ENCODE measurements at regions not wholly inside any gene's neighbourhood (a gene's known extent, or its start where the extent isn't known, plus 50 kb on each side); places are given as distances from the start of the nearest gene placed in this dataset.

DNA sequence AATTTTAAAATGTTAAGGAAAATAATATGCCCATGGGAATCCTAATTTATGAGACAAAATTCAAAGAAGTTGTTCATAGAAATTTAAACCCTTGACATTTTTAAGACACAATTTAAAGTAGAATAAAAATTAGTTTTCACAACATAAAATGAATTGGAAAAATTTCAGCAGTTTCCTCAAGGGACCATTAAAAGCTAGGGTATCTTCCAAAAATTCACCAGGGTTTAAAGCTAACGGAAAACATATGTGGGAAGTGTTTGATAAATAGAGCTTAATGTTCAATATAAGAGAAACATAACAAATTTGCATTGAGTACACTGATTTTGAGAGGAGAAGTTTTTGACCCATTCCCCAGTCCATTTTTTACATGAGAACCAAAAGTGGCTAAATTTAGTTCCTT is 228.9 kb upstream of the TTC29 start:
- FAIRE-seq (no peak), DNase-seq (ENCODE audit: low read depth, low spot score) (no peak)
- Histone ChIP-seq H3K36me3 (ENCODE audit: control insufficient read depth in 2 of 2, extremely low read depth in 1 of 2, insufficient read depth in 2 of 2, low read length in 2 of 2) (no peaks in the 10 kb centered on the region), H3K4me2 (ENCODE audit: control insufficient read depth, extremely low read depth, insufficient read depth, low read depth, low read length) (no peak overlapping the region), H4K20me1 (ENCODE audit: control insufficient read depth, extremely low read depth, insufficient read depth, low read length) (no peaks in the 10 kb centered on the region), H3K9me1 (ENCODE audit: control insufficient read depth, extremely low read depth, insufficient read depth, low read length) (no peaks in the 10 kb centered on the region), H3K79me2 (ENCODE audit: control insufficient read depth, insufficient read depth, low read length) (no peaks in the 10 kb centered on the region), H3K4me3 (ENCODE audit: control insufficient read depth in 2 of 3, extremely low read depth in 1 of 3, insufficient read depth in 2 of 3, low read depth in 1 of 3, low read length in 3 of 3) (no peak overlapping the region), H3K27ac (ENCODE audit: control insufficient read depth, insufficient read depth, low read length) (no peak overlapping the region), H3K9ac (ENCODE audit: control insufficient read depth, extremely low read depth, insufficient read depth, low read length) (no peak overlapping the region), H3K9me3 (ENCODE audit: control insufficient read depth, low read depth, low read length) (no peaks in the 10 kb centered on the region), H2AFZ (ENCODE audit: control insufficient read depth, low read length) (no peak overlapping the region), H3K27me3 (ENCODE audit: control insufficient read depth, extremely low read depth, insufficient read depth, low read length) (no peaks in the 10 kb centered on the region), H3K4me1 (ENCODE audit: control insufficient read depth, extremely low read depth, insufficient read depth, low read length) (no peaks in the 10 kb centered on the region)
- TF ChIP-seq, protein P1, sequence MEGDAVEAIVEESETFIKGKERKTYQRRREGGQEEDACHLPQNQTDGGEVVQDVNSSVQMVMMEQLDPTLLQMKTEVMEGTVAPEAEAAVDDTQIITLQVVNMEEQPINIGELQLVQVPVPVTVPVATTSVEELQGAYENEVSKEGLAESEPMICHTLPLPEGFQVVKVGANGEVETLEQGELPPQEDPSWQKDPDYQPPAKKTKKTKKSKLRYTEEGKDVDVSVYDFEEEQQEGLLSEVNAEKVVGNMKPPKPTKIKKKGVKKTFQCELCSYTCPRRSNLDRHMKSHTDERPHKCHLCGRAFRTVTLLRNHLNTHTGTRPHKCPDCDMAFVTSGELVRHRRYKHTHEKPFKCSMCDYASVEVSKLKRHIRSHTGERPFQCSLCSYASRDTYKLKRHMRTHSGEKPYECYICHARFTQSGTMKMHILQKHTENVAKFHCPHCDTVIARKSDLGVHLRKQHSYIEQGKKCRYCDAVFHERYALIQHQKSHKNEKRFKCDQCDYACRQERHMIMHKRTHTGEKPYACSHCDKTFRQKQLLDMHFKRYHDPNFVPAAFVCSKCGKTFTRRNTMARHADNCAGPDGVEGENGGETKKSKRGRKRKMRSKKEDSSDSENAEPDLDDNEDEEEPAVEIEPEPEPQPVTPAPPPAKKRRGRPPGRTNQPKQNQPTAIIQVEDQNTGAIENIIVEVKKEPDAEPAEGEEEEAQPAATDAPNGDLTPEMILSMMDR (optimal IDR thresholded peaks at IDR 0.05 in 1 of 3, IDR thresholded peaks at IDR 0.05 in 1 of 3, conservative IDR thresholded peaks at IDR 0.05 in 1 of 3; ENCODE audit: extremely low read depth in 1 of 3, insufficient read depth in 2 of 3, low read length in 3 of 3): no peak
- TF ChIP-seq EZH2 (IDR thresholded peaks at IDR 0.05; ENCODE audit: low read length): no peak
- dilution Hi-C loops (cut with MboI; ENCODE audit: extremely low pct_ligation_motif_present, low sequenced_read_pairs): no loop called here

DNA sequence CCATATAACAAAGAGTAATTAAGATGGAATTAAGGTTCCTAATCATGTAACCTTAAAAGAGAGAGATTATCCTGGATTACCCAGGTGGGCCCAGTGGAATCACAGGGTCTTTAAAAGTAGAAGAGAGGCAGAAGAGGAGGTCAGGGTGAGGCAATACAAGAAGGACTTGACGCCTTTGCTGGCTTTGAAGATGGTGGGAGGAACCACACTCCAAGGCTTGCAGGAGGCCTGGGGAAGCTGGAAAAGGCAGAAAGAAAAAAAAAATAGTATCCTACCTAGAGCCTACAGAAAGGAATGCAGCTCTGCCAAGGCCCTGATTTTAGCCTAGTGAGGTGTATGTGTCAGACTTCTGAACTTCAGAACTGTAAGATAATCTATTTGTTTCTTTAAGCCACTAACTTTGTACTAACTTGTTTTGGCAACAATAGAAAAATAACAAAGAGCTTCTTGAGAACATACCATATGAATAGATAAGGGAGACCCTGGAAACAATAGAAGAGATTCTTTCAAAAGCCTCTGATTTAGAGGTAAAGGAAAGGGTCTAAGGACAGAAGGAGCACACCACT is 229.9 kb upstream of the TTC29 start:
- H3K4me3 ChIP-seq (ENCODE audit: control insufficient read depth in 2 of 3, extremely low read depth in 1 of 3, insufficient read depth in 2 of 3, low read depth in 1 of 3, low read length in 3 of 3): no peak overlapping the region
- no peak for FAIRE-seq
- DNase-seq (ENCODE audit: low read depth, low spot score): no peak

More for the DNA sequence above, 229.9 kb upstream of the TTC29 start:
- Histone ChIP-seq H3K36me3 (ENCODE audit: control insufficient read depth in 2 of 2, extremely low read depth in 1 of 2, insufficient read depth in 2 of 2, low read length in 2 of 2) (no peaks in the 10 kb centered on the region), H3K9me1 (ENCODE audit: control insufficient read depth, extremely low read depth, insufficient read depth, low read length) (no peaks in the 10 kb centered on the region), H2AFZ (ENCODE audit: control insufficient read depth, low read length) (no peak overlapping the region), H3K4me1 (ENCODE audit: control insufficient read depth, extremely low read depth, insufficient read depth, low read length) (no peaks in the 10 kb centered on the region), H3K9ac (ENCODE audit: control insufficient read depth, extremely low read depth, insufficient read depth, low read length) (no peak overlapping the region), H3K27me3 (ENCODE audit: control insufficient read depth, extremely low read depth, insufficient read depth, low read length) (no peaks in the 10 kb centered on the region), H3K27ac (ENCODE audit: control insufficient read depth, insufficient read depth, low read length) (no peak overlapping the region), H3K79me2 (ENCODE audit: control insufficient read depth, insufficient read depth, low read length) (no peaks in the 10 kb centered on the region), H3K4me2 (ENCODE audit: control insufficient read depth, extremely low read depth, insufficient read depth, low read depth, low read length) (no peak overlapping the region), H3K9me3 (ENCODE audit: control insufficient read depth, low read depth, low read length) (no peaks in the 10 kb centered on the region), H4K20me1 (ENCODE audit: control insufficient read depth, extremely low read depth, insufficient read depth, low read length) (no peaks in the 10 kb centered on the region)
- TF ChIP-seq, protein P1 (optimal IDR thresholded peaks at IDR 0.05 in 1 of 3, IDR thresholded peaks at IDR 0.05 in 1 of 3, conservative IDR thresholded peaks at IDR 0.05 in 1 of 3; ENCODE audit: extremely low read depth in 1 of 3, insufficient read depth in 2 of 3, low read length in 3 of 3): no peak
- TF ChIP-seq EZH2 (IDR thresholded peaks at IDR 0.05; ENCODE audit: low read length): no peak
- dilution Hi-C loops (cut with MboI; ENCODE audit: extremely low pct_ligation_motif_present, low sequenced_read_pairs): no loop called here
